ENCODE measurements at regions not wholly inside any gene's neighbourhood (a gene's known extent, or its start where the extent isn't known, plus 50 kb on each side); places are given as distances from the start of the nearest gene placed in this dataset.

DNA sequence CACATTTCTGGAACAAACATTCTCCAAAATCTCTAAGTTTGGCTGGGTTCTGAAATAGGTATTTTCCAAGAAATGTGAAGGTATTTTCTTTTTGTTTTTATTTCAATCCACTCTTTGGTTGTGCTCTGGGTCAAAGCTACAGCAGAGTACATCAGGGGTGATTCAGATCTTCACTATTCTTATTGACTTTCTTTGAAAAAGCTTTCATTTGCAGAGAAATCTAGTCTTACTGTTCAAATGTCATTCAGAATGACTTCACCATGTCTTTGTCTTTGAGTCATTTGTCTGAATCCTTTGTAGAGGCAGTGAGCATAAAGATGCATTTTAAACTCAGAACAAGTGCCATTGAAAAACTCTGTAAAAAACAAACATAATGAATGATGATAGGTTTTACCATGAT is 547.2 kb upstream of the ADGRL3 start:
- intact Hi-C loops (cut with DNase I) = no loop called here
- H3K27me3 ChIP-seq = no peaks in the 10 kb centered on the region
- DNase-seq = no peak
- no peaks in the 10 kb centered on the region for H3K4me1 ChIP-seq (replicated peaks in 1 of 2)
- H3K27ac ChIP-seq = no peak overlapping the region
- no peak overlapping the region for H3K4me3 ChIP-seq
- H3K9me3 ChIP-seq (replicated peaks in 1 of 3) = no peaks in the 10 kb centered on the region
- no peak for TF ChIP-seq POLR2A (IDR thresholded peaks at IDR 0.05)
- TF ChIP-seq, protein P1, sequence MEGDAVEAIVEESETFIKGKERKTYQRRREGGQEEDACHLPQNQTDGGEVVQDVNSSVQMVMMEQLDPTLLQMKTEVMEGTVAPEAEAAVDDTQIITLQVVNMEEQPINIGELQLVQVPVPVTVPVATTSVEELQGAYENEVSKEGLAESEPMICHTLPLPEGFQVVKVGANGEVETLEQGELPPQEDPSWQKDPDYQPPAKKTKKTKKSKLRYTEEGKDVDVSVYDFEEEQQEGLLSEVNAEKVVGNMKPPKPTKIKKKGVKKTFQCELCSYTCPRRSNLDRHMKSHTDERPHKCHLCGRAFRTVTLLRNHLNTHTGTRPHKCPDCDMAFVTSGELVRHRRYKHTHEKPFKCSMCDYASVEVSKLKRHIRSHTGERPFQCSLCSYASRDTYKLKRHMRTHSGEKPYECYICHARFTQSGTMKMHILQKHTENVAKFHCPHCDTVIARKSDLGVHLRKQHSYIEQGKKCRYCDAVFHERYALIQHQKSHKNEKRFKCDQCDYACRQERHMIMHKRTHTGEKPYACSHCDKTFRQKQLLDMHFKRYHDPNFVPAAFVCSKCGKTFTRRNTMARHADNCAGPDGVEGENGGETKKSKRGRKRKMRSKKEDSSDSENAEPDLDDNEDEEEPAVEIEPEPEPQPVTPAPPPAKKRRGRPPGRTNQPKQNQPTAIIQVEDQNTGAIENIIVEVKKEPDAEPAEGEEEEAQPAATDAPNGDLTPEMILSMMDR (IDR thresholded peaks at IDR 0.05) = no peak
- H3K36me3 ChIP-seq (replicated peaks in 1 of 2) = no peaks in the 10 kb centered on the region

- intact Hi-C loops (cut with DNase I) = no loop called here
- Histone ChIP-seq H3K36me3 (replicated peaks in 1 of 2) (no peaks in the 10 kb centered on the region), H3K4me3 (no peak overlapping the region), H3K4me1 (replicated peaks in 1 of 2) (no peaks in the 10 kb centered on the region), H3K27me3 (no peaks in the 10 kb centered on the region), H3K9me3 (replicated peaks in 1 of 3) (no peaks in the 10 kb centered on the region), H3K27ac (no peak overlapping the region)
- no peak for DNase-seq
- TF ChIP-seq, protein P1 (IDR thresholded peaks at IDR 0.05) = no peak
- no peak for TF ChIP-seq POLR2A (IDR thresholded peaks at IDR 0.05)
Measured at GRCh38 chr4:60655356-60655755, 544.8 kb upstream of the ADGRL3 start.

- Histone ChIP-seq H3K27ac (no peak overlapping the region), H3K9me3 (replicated peaks in 1 of 3) (no peaks in the 10 kb centered on the region), H3K36me3 (replicated peaks in 1 of 2) (no peaks in the 10 kb centered on the region), H3K4me3 (no peak overlapping the region), H3K27me3 (no peaks in the 10 kb centered on the region), H3K4me1 (replicated peaks in 1 of 2) (no peaks in the 10 kb centered on the region)
- intact Hi-C loops (cut with DNase I) = no loop called here
- TF ChIP-seq, protein P1 (IDR thresholded peaks at IDR 0.05) = no peak
- no peak for TF ChIP-seq POLR2A (IDR thresholded peaks at IDR 0.05)
- DNase-seq = no peak
- 80 to 86% (median 82%) methylated on average over 3 of the region's 3 CpGs for WGBS, 4 donors
Measured at GRCh38 chr4:60656171-60656570, 544.0 kb upstream of the ADGRL3 start.

- TF ChIP-seq, protein P1 (IDR thresholded peaks at IDR 0.05) = no peak
- no peak for TF ChIP-seq POLR2A (IDR thresholded peaks at IDR 0.05)
- no peaks in the 10 kb centered on the region for H3K9me3 ChIP-seq (replicated peaks in 1 of 3)
- no peak overlapping the region for H3K27ac ChIP-seq
- no peaks in the 10 kb centered on the region for H3K27me3 ChIP-seq
- no peaks in the 10 kb centered on the region for H3K36me3 ChIP-seq (replicated peaks in 1 of 2)
- no peak for DNase-seq
- intact Hi-C loops (cut with DNase I) = no loop called here
- no peaks in the 10 kb centered on the region for H3K4me1 ChIP-seq (replicated peaks in 1 of 2)
- no peak overlapping the region for H3K4me3 ChIP-seq
- 79 to 84% (median 83%) methylated on average over 3 of the region's 3 CpGs for WGBS, 4 donors
Measured at GRCh38 chr4:60657041-60657440, 543.1 kb upstream of the ADGRL3 start.
